ENCODE measurements at regions not wholly inside any gene's neighbourhood (a gene's known extent, or its start where the extent isn't known, plus 50 kb on each side); places are given as distances from the start of the nearest gene placed in this dataset.

DNA sequence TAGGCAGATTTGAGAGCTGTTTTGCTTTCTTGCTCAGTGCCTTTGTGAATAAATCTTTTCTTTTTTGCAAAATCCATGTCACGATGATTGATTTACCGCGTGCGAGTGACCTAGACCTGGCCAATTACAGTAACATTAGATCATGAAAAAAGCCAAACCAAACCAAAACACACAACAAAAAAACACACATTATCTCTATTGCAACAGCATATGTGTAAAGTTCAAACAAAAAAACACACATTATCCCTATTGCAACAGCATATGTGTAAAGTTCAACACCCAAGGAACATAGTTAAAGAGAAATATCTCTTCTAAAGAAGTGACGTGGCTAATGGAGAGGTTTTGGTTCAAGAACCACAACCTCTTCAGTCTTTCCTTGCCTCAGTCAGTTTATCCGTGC lies 342.6 kb upstream of the NRG3 start:
- TF ChIP-seq, protein P1, sequence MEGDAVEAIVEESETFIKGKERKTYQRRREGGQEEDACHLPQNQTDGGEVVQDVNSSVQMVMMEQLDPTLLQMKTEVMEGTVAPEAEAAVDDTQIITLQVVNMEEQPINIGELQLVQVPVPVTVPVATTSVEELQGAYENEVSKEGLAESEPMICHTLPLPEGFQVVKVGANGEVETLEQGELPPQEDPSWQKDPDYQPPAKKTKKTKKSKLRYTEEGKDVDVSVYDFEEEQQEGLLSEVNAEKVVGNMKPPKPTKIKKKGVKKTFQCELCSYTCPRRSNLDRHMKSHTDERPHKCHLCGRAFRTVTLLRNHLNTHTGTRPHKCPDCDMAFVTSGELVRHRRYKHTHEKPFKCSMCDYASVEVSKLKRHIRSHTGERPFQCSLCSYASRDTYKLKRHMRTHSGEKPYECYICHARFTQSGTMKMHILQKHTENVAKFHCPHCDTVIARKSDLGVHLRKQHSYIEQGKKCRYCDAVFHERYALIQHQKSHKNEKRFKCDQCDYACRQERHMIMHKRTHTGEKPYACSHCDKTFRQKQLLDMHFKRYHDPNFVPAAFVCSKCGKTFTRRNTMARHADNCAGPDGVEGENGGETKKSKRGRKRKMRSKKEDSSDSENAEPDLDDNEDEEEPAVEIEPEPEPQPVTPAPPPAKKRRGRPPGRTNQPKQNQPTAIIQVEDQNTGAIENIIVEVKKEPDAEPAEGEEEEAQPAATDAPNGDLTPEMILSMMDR (conservative IDR thresholded peaks at IDR 0.05; ENCODE audit: low read length), result no peak
- no peak overlapping the region for H3K4me3 ChIP-seq (ENCODE audit: low read length)
- no peak for DNase-seq (ENCODE audit: low read depth)

- DNase-seq (ENCODE audit: low read depth), result no peak
- TF ChIP-seq, protein P1 (conservative IDR thresholded peaks at IDR 0.05; ENCODE audit: low read length), result no peak
- no peak overlapping the region for H3K4me3 ChIP-seq (ENCODE audit: low read length)
Measured at GRCh38 chr10:81534991-81535390, 340.0 kb upstream of the NRG3 start.

- H3K4me3 ChIP-seq (ENCODE audit: low read length), result no peak overlapping the region
- DNase-seq (ENCODE audit: low read depth), result no peak
- TF ChIP-seq, protein P1 (conservative IDR thresholded peaks at IDR 0.05; ENCODE audit: low read length), result no peak
Measured at GRCh38 chr10:81541517-81541916, 333.5 kb upstream of the NRG3 start.

- DNase-seq (ENCODE audit: low read depth), result no peak
- TF ChIP-seq, protein P1 (conservative IDR thresholded peaks at IDR 0.05; ENCODE audit: low read length), result no peak
- no peak overlapping the region for H3K4me3 ChIP-seq (ENCODE audit: low read length)
Measured at GRCh38 chr10:81546243-81546642, 328.8 kb upstream of the NRG3 start.

DNA sequence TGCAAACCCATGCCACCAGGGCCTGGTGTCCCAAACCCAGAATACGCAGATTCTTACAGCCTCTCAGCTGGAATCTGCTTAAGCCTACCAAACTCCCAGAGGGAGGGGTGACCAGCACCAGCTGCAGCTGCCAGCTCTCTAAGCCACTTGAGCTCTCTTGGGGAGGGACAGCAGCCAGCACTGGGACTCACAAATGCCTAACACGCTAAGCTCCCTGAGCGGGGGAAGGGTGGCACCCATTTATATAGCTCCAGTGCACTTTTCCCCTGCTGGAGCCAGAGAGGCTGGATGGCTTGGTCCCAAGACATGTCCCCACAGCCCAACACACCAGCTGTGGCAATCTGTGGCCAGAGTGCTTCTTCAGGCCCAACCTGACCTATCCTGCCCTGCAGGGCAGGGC lies 326.8 kb upstream of the NRG3 start:
- DNase-seq (ENCODE audit: low read depth), result no peak
- no peak overlapping the region for H3K4me3 ChIP-seq (ENCODE audit: low read length)
- TF ChIP-seq, protein P1 (conservative IDR thresholded peaks at IDR 0.05; ENCODE audit: low read length), result no peak

DNA sequence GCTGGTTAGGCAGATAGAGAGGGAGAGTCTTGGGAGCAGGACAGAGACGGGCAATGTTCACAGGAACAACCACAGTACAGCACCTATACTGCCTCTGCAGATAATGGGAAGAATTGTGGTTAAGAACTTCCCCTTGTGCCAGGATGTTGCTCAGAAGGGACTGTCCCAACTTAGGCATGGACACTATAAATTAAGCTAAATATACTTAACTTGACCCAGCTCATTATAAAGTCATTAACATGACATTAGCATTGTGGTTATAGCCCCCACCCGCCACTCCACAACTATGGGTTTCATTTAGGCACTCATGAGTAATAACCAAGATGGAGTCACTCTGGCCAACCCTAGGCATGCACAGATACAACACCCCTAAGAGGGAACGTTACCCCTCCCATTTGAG lies 310.9 kb upstream of the NRG3 start:
- no peak for DNase-seq (ENCODE audit: low read depth)
- TF ChIP-seq, protein P1 (conservative IDR thresholded peaks at IDR 0.05; ENCODE audit: low read length), result no peak
- H3K4me3 ChIP-seq (ENCODE audit: low read length), result no peak overlapping the region

GRCh38 chr10:81569488-81569887 lies 305.5 kb upstream of the NRG3 start:
- TF ChIP-seq, protein P1 (conservative IDR thresholded peaks at IDR 0.05; ENCODE audit: low read length), result no peak
- no peak for DNase-seq (ENCODE audit: low read depth)
- H3K4me3 ChIP-seq (ENCODE audit: low read length), result no peak overlapping the region
